GM19328 (cell line): ENCODE measurements at regions not wholly inside any gene's neighbourhood (a gene's known extent, or its start where the extent isn't known, plus 50 kb on each side); places are given as distances from the start of the nearest gene placed in this dataset.

Experiments
- ATAC-seq: cut with Tn5 transposase; IDR thresholded peaks from one replicate; pipeline ENCODE4 v1.9.1; 2021; ENCODE audit warnings: mild to moderate bottlenecking, moderate library complexity; ENCODE audit not compliant: unreplicated experiment

GRCh38 chr15:62532367-62532766 lies 367.3 kb upstream of the C2CD4B start:
- ATAC-seq, result no peak

GRCh38 chr15:62533687-62534086 lies 368.6 kb upstream of the C2CD4B start:
- no peak for ATAC-seq

GRCh38 chr15:62534996-62535395 lies 369.9 kb upstream of the C2CD4B start:
- no peak for ATAC-seq

DNA sequence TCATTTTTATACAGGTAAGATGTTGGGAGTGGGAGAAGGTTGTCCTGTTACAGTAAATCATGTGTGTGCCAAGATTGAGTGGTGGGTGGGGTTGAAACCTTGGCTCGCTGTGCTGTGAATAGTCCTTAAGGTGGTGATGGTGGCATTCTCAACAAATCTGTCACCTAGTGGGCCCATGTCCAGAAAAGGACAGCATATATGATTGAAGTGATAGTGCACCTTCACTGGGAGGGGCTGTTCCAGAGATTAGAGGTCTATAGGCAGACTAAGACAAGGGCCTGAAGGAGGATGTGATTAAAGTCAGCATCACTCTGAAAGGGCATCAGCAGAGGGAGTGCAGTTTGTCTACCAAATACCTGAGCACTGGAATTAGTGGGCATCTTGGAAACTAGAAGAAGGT lies 374.2 kb upstream of the C2CD4B start:
- ATAC-seq, result no peak

DNA sequence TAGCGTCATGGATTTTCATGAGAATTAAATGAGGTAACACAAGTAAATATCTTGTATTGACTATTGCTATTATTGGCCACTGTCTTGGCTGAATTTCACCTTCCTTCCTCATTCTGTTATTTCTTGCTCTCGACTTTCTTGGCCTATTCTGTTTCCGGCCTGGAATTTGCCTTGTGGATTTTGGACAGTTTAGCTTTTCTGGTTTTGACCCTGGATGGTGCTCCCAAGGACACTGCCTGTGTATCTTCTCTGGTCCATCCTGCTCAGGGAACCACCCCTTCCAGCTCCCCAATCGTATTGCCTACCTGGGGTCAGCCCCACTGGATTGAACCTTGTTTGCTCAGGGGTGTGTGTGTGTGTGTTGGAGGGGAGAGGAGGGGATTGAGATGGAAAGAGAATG lies 376.2 kb upstream of the C2CD4B start:
- no peak for ATAC-seq

GRCh38 chr15:62541846-62542245 lies 376.8 kb upstream of the C2CD4B start:
- no peak for ATAC-seq

DNA sequence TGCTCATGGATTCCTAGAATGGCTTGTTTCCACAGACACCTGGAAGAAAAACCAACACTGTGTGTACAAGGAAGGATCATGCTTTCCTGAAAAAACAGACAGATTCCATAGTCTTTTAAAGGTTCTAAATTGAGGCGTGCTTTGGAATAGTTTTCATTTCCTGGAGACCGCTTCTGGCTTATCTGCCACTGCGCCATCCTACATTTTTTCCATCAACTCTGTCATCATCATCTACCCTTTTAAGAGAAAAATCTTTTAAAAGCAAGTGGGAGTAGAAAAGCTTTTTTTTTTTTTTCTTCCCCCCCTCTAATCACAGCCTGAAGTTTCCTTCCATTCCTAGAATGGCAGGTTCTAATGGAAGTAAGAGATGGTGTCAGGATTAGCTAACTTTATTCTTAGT lies 379.4 kb upstream of the C2CD4B start:
- no peak for ATAC-seq

DNA sequence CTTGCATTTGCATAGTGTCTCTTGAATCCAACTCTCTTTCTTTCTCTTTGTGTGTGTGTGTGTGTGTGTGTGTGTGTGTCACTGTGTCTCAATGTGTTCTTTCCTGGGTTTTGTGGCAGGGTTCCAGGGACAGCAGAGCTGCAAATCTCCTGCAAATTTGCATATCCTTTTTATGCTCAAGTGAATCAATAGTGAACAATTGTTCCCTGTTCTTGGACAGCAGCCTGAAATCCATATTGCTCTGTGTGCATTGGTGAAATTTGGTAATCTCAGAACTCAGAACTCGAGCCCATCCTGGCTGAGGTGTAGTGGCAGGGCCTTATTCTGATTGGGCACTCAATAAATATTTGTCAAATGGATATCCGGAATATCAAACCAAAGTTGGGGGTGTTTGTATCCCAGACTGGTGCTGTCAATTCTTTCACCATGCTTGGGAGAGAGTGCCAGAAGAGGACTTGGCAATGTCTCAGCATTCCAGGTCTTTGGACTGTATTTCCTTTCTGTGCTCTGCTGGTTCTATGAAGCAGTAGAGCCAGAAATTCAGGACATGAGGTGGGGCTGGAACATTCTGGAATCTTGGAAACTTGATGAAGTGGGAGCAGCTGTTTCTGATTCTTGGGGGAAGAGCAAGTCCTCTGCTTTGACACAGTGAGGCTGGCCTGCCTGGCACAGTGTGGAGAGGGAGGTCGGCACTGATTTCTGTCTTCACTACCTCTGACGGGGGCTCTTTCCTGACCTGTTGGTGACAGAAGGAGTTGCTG lies 380.6 kb upstream of the C2CD4B start:
- no peak for ATAC-seq

DNA sequence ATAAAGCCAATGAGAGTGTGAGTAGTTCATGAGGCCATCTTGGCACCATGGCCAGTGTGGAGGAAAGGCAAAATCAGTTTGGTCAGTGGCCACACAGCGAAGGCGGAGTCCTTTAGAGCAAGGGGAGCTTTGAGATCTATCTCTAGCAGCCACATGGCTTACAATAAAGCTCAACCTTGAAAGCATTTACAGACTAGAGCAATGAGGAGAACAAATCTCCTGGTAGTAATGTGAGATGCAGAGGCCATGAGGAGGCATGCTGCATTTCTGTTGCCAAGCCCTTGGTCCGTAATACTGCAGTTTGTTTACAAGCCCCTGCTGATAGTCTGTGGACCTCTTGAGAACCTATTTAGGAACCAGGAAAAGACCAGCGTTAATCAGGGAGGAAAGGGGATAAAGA lies 381.5 kb upstream of the C2CD4B start:
- ATAC-seq, result no peak

DNA sequence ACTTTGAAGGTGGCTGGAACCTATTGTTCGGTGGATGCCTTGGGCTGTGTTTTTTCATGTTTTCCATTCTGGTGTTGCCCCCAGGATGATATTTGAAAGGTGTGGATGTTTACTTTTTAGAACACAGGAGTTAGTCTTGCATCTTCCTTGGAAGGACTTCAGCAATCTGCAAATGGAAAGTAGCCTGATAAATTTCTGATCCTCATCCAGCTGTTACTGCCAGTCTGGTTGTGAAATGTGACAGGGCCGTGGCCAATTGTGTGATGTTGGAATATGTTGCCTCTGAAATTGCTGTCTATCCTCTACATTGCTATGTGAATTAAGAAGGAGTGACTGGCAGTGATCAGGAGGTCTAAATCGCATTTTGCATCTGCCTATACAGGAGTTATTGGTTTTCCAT lies 382.5 kb upstream of the C2CD4B start:
- no peak for ATAC-seq

DNA sequence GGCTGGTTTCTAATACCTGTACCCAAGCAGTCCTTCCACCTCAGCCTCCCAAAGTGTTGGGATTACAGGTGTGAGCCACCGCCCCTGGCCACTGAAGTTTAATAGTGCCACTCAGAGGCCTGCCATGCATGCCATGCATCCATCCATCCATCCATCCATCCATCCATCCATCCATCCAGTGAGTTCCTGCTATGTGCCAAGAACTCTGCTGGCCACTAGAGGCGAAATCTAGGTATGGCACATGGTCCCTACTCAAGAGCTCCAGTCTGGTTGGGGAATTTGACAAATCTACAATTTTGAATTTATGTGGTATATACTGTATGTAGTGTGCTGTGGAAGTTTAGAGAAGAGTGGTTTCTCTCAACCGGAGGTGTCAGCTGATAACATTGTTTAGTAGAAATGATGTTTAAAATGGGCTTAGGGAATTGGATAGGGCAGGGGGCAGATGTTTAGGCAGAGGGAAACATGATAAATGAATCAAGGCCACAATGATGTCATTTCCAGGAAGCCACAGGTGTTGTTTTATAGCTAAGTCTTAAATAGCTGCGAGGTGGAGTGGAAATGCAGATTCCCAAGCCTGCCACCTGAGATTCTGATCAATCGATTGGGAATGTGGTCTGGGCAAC lies 384.4 kb upstream of the C2CD4B start:
- no peak for ATAC-seq

DNA sequence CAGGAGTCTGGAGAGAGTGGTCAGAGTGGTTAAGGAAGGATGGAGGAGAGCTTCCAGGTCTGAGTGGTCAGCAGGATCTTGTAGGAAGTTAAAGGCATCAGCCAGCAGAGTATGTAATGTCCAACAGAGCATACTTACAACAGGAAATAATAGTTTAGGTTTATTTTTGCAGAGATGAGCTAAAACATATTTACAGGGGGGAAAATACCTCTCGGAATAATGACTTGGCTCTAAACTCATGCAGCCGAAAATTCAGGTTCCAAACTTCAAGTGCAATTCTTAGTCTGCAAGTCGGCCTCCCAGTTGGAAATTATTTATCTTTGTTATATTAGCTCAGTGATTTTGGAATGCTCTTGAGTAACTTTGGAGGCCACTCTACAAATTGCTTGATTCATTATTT lies 385.0 kb upstream of the C2CD4B start:
- ATAC-seq, result no peak

DNA sequence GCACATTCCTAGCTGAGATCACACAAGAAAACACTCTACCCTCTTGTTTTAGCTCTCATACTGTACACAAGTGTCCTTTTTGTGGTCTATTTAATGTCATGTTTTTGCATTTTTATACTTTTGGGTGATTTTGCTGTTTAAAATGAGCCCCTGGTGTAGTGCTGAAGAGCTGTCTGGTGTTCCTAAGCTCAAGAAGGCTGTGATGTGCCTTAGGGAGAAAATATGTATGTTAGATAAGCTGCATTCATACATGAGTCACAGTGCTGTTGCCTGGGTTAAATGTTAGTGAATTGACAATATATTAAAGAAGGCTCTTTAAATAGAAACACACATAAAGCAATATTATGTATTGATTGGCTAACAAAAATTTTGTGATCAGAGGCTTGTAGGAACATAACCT lies 387.4 kb upstream of the C2CD4B start:
- no peak for ATAC-seq

DNA sequence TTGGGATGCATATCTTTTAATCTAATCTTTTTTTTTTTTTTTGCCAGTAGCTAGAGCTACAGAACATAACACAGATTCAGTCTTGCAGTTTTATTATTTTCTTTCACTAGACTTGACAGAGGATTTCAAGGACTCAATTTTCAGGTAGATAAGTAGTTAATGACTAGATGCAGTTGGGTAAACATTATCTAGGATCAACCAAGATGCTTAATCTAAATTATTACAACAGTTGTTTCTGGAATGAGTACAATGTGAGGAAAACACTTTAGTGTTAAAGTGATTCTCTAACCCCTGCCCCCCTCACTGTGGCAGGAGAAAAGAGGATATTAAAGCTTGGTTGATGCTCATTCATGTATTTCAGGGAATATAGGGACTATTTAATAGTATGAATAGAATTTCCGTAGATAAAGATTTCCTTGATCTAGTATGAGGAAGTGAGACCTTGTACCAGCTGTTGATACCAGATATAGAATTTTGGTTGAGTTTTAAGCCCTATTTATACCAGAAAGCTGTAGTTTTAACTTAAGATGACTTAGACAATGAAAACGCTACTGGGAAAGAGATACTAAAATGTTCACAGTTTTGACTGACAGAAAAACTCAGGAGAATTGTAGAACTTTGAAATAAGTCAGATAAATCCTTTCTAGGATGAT lies 389.0 kb upstream of the C2CD4B start:
- no peak for ATAC-seq

GRCh38 chr15:62558640-62559380 lies 393.7 kb upstream of the C2CD4B start:
- ATAC-seq, result no peak

GRCh38 chr15:62559381-62559733 lies 394.3 kb upstream of the C2CD4B start:
- ATAC-seq, result no peak

DNA sequence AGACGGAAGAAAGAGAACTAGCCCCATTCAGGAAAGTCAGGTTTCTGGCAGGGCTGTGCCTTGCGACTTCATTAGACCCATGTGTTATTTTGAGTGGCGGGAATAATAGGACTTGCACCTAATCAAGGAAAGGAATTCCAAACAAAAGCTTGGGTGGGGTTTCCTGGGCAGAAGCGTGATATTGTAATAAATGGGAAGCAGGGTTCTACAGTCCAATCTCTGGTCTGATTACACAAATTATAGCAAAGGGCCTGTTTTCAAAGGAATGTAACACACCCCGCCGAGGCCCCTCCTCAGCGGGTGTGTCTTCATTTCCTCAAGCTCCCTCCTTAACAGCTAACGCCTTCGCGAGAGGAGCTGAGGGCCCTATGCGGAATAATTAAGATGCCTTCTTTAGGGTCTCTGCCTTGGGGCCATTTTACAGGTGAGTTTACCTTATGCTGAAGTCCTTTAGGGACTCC lies 396.0 kb upstream of the C2CD4B start:
- ATAC-seq, result no peak

- ATAC-seq, result no peak
Measured at GRCh38 chr15:62561571-62561970, 396.5 kb upstream of the C2CD4B start.

GRCh38 chr15:62564886-62565633 lies 400.0 kb upstream of the C2CD4B start:
- ATAC-seq, result no peak

DNA sequence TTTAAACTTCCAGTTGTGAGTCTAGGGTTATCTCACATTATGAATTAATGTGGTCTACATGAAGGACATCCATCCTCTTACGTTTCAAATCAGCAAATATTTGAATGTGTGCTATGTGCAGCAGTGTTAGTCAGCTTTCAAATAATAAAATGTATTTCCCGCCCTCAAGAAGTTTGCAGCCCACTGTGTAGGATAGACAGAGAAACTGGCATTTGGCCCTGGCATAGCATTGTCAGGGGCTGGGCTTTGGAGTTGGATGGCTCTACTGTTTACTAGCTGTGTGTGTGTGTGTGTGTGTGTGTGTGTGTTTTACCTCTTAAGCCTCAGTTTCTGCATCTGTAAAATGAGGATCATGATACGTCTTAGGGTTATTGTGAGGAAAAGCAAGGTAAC lies 400.5 kb upstream of the C2CD4B start:
- ATAC-seq, result no peak

- ATAC-seq, result no peak
Measured at GRCh38 chr15:62566248-62566647, 401.2 kb upstream of the C2CD4B start.
